Thyroid gland (tissue), 4 donors: ENCODE measurements at regions not wholly inside any gene's neighbourhood (a gene's known extent, or its start where the extent isn't known, plus 50 kb on each side); places are given as distances from the start of the nearest gene placed in this dataset.

Experiments used
- CTCF ChIP-seq, 6 experiments: fragments of 200-600 bp in 3 of 6; fragments of 450-650 bp in 3 of 6; sonication (generic) in 3 of 6; IDR thresholded peaks; one replicate each; pipeline ENCODE4 v1.5.1; 2016 to 2019; ENCODE audit warnings: antibody characterized with exemption in 6 of 6, mild to moderate bottlenecking in 2 of 6, inconsistent platforms in 1 of 6, moderate library complexity in 1 of 6
- POLR2A ChIP-seq, 2 donors: fragments of 450-650 bp; IDR thresholded peaks; one replicate each; pipeline ENCODE4 v1.6.1; 2017; ENCODE audit warnings: antibody characterized with exemption in 2 of 2, mild to moderate bottlenecking in 2 of 2, moderate library complexity in 1 of 2

DNA sequence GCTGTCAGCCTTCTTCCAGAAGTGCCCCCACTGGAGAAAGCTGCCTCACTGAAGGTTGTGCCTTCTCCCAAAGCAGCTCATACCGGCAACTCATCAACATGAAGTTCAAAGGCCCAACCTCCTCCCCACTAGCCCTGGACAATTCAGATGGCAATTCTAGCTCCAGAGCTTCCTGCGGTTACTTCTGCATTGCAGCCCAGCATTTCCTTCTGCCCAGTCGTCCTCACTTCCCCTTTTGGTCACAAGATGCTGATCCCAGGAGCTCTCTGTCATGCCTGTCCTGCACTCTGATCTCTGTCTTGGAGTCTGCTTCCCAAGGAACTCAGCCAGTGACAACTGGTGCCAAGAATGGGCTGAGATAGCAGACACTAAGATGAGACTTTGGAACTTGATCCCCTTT lies 178.2 kb upstream of the SOX9 start:
- no peak for TF ChIP-seq CTCF (IDR thresholded peaks at IDR 0.05)
- TF ChIP-seq POLR2A (IDR thresholded peaks at IDR 0.05) = no peak
